HG03575 (cell line): ENCODE measurements at regions not wholly inside any gene's neighbourhood (a gene's known extent, or its start where the extent isn't known, plus 50 kb on each side); places are given as distances from the start of the nearest gene placed in this dataset.

Experiments
- ATAC-seq: cut with Tn5 transposase; IDR thresholded peaks from one replicate; pipeline ENCODE4 v1.9.1; 2021; ENCODE audit not compliant: unreplicated experiment, insufficient number of reproducible peaks, low FRiP score; ENCODE audit errors: extremely low read depth

DNA sequence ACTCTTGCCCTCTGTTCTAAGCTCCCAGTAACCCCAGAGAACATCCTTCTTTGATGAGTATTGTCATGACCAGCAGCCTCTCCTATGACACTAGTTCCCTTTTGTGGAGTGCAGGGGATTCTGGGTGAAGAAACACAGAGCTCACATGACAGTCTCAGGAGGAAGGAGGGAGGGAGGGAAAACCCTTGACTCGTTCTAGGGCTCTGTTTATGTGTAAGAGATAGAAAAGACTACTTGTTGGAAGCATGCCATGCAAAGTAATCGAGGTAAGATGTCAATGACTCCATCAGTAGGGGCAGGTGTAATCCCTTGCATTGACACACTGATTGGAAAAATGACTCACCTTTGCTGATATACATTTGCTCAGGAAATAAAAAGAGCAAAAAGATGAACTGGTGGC, 190.2 kb upstream of the ELL2 start:
- ATAC-seq: no peak

DNA sequence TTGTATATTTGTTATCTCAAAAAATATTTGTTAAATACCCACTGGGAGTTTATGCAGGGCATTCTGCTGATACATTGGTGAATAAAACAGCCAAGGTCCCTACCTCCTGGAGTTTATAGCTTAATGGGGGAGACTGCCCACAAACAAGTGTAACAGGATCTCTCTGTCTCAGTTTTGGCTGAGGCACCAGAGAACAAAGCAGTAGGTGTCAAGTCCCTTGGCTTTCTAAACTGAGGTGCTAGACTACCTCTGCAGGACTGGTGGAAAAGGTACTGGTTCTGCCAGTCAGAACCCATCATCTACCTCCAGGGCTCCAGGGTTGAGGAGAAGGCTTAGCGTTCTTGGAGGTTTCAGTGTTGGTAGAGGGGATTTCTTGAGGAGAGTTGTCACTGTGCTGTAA, 188.4 kb upstream of the ELL2 start:
- no peak for ATAC-seq

DNA sequence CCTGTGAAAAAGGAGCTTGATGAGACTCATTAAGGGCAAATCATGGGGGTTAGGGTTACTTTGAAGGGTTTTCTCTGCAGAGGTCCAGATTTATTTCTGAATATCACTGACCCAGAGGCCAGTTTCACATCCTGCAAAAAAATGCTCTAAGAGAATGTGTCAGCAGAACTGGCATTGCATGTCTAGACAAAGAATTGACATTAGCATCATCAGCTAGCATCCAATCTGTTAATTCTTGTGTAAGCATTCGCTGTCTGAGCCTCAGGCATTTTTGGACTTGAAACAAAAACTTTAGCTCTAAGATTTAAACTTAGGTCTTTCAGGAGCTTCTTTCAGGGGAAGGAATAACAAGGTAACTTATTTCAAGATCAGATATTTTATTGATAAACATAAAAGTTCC, 187.9 kb upstream of the ELL2 start:
- ATAC-seq: no peak

DNA sequence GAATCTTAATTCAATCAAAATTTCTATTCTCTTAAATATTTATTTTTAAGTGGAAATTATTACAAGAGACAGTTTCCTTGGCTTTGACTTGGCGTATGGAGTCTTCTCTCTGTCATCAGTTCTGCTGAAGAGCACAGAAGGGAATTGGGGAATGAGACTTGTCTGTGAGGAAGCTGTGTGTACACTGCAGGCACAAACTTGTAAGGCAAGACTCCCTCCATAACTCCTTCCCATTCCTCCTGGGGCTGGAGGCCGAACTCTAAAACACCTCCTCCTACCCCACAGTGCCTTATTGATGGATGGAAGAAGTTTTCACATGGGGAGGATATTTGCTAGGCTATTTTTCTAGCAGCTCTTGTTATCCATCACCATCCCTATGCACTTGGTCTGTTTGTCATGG, 187.4 kb upstream of the ELL2 start:
- ATAC-seq: no peak

DNA sequence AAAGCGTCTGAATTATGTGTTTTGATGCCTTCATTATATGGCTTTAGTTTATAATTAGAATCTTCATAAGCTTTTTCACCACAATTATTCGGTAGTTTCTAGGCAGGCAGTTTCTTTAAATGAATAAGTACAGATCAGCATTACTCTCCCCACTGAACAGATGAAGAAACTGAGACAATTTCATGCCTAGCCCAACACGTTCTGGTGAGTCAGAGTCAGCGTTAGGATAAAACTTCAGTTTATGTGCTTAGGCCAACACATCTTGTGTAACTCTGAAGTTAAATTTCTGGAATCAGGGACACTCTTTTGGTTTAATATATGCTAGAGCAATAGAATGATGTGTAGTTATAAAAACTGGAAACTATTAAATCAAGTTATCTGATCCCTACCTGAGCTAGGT, 186.7 kb upstream of the ELL2 start:
- no peak for ATAC-seq

DNA sequence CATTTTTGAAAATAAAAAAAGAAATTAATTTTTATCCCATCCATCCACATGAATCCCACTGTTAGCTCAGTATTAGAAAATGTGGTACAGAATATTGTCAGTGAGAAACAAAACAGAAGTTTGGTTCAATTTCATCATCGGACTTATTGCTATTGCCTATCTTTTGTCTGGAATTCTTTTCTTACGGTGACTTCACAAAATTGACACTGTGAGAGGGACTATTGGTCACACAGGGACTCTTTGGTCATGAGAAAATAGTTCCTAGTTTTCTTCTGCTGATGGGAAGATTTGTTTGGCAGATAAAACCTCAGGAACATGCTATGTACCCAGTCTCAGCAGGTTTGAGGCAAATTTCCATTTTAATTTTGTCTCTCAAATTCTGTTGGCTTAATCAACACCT, 186.2 kb upstream of the ELL2 start:
- ATAC-seq: no peak

DNA sequence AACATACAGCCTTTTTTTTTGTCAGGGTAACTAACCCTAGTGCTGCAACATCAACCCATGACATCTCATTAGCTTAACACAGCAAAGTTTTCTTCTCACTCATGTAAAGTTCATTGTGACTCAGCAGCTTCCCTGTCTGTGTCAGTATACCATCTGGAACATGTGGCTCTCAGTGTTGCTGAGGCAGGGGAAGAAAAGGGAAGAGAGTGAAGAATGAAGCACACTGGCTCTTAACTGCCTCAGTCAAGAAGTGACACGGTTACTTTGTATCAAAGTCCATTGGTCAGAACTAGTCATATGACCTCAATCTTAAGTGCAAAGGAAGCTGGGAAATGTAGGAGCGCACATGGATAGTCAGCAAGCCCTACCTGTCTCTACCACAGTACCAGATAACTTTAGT, 185.0 kb upstream of the ELL2 start:
- peak; percentile 76 for ATAC-seq

DNA sequence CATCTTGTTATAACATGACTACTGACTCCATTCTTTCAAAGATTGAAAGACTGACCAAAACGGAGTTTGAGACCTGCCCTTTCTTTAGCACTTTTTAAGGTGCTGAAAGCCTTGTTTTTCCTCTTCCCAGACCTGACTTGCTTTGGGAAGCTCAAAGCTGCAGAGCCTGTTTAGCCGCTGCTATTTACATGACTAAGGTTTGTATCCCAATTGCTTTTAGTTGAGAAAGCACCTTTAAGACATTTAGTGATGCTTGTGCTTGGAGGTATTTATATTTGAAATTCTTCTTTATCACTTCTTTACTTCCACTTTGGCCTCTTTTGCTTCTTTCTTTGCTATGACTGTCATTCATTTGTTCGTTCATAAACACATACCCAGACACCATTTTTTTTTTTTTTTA, 182.6 kb upstream of the ELL2 start:
- ATAC-seq: no peak

DNA sequence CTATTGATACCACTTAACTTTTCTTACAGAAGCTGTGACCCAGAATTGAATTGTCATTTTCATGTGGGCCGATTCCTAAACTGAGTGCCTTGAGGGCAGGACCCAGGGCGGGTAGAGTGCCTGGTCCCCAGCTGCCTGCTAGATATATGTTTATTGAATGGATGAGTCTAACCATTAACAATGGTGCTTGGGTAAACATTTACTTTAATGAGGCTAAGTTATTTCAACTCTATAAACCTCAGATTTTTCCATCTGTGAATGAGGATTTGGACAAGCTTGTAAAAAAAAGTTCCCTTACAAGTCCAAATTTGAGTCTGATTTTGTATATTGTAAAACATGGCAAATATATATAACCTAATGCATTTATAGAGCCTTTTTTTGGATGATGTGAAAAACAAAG, 181.8 kb upstream of the ELL2 start:
- no peak for ATAC-seq

DNA sequence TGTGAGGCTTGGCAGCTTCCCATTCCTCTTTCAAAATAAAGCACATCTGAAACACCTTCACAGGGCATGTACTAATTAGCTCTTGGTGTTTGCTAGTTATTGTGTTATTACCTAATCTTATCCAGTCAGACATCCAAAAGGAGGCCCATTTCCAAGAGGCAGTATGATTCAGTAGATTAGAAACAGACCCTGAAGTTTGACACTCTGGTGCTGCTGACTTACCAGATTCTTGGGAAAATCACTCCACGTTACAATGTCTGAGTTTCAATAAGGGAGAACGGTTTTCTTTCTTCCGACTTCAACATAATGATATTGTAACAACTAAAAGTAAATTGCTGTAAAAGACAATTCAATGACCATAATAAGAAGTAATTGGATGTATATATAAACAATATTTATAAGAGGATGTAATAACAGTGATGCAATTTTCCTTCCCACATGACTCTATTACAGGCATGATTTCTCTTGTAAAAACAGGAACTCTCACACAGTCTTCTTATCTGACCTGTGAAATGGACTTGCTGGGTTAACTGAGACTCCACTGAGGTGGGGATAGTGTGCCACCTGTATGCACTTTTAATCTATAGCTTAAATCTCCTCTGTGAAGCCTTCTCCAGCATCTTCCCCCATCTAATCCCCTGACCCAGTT, 181.3 kb upstream of the ELL2 start:
- no peak for ATAC-seq

DNA sequence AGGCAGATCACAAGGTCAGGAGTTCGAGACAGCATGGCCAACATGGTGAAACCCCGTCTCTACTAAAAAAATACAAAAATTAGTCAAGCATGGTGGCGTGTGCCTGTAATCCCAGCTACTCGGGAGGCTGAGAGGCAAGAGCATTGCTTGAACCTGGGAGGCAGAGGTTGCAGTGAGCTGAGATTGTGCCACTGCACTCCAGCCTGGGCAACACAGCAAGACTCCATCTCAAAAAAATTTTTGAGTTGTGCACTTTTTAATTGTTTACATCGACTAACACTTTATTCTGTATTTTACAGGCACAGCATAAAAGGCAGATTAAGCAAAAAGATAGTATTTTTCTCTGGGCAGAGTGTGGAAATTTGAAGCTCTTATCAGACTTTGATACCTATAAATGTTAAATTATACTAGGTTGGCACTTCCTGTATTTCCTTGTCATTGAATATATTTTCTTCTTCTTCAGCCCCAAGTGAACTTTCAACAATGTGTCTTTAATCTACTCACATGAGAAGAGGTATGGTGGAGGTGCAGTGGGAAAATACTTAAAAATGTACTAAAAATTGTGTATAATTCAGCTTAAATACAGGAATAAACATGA, 180.6 kb upstream of the ELL2 start:
- no peak for ATAC-seq

DNA sequence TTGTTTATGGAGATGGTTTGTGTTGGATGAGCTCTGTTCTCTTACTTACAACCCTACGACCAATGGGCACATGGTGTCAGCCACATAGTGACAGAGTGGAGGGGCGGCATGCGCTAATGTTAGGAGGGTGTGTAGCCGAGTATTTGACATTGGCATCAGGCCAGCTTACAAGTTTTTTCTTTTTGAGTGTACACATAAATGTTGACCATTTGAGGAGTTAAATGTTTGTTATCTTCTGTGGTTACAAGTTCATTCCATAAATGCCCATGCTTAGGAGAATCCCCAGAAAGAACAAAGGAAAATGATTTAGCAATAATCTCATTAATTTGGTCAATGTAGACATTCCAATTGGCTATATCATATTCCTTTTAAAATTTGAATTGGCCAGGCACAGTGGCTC, 180.1 kb upstream of the ELL2 start:
- ATAC-seq: no peak

DNA sequence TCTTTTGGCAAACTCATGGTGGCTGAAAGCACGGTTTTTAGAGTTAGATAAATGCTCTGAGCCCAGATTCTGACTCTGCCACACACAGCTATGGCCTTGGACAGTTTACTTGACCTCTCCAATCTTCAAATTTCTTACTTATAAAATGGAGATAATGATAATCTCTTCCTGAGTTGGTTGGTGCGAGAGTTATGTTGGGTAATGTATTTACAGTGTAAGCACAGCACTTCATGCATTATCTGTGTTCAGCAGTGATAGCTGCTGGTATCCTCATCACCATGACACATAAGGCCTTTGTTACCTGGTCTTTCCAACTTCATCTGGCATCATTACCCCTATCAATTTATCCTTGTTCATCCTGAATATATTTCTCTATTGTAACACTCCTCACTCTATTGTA, 178.8 kb upstream of the ELL2 start:
- ATAC-seq: no peak

DNA sequence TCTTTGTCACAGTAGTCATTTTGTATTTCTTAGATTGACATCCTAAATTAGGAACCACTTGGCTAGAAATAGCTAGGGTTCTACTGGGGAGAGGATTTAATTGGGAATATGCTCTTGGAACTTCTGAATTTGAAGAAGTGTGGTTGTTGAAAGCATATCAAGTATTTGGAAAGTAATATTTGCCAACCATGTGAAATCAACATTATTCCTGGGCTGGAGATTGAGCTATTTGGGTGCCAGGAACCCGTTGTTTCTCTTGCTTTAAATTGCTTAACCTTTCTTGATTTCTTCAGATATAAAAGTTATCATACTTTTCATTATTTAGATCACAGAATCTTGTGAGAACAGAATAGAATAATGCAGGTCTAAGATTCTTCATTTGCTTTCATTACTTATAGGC, 178.4 kb upstream of the ELL2 start:
- no peak for ATAC-seq

DNA sequence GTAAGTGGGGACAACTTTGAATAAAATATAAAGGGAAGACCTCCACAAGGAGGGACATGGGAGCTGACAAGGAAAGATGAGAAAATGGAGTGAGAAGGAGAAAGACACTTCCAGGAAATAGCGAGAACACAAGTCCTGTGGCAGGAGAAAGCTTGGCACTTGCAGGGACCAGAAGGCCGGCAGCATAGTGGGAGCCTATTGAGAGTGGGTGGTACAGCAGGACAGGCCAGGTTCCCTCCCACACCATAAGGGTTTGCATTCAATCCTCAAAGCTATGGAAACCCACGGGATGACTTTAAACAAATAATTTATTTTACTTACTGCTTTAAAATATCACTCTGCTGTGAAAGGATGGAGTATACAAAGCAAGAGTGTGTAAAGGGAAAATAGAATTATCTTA, 173.2 kb upstream of the ELL2 start:
- no peak for ATAC-seq

DNA sequence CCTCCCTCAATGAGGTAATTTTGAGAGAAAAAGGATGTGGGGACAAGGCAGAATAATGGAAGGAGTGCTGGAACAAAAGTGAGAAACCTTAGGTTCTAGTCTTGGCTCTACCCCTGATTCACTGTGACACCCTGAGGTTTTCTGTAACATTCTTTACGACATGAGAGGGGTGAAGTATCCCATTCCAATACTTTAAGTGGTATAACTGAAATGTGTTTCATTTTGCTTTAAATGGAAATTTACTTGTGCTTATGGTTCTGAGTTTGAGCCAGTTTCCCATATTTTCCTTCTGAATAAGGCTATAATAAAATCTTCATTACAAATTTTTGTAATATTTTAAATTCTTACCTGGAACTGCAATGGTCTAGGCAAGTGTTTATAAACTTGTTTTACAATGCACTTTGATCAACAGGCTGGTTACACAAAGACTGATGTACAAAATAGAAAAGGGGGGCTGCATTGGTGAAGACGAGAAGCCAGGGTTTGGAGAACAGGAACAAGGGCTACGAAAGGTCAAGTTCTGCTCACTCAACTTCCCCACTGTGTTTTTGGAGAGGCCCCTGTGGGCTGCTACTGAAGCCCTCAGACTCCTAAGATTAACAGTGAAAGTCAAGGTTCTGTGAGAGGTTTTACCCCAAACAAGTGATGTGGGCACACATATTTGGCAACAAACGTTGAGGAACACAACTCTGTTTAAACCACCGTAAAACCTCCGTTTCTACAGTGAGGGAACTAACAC, 171.9 kb upstream of the ELL2 start:
- no peak for ATAC-seq

DNA sequence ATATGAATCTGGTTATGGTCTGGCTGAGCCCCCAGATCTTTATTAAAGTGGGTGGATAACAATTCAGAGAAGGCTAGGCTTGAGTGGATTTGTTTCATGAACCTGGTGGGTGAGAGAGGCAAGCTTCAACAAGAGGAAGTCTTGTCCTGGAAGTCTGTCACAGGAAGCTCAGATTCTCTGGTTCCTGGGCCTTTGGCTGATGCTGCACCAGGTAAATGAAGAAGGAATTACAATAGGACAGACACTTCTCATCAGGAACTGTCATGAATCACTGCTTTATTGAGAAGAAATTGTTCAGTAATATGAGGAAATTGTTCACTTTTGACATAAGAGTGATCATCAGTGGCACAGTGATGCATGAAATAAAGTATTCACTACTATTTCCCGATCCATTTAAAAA, 167.6 kb upstream of the ELL2 start:
- no peak for ATAC-seq

DNA sequence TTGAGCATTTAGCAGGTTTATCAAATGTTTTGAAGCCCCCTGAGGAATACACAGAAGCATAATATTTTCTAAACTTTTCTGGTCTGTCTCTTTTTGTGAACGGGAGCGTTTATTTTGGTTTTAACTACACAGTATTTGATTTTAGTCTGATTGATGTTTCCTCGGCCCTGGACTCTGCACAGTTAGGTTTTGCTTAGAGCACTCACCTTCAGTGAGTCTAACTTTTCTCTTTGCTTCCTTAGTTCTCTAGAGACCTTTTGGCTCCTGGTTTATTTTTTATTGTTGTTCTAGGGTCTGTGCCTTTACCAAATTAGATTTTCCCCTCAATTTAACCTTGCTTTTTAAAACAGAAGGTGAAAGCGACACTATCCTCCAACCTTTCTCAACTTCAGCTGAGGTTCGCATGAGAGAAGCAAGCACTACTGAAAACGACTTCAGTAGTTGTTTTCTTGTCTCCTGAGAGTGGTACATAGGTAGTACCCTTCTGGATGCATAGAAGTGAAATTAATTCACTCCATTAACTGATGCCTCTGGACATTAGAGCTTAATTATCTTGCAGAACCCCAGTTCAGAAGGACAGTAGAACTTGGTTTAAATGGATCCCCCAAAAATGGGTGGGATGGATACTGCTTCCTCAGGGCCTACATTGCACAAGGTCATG, 166.7 kb upstream of the ELL2 start:
- no peak for ATAC-seq

DNA sequence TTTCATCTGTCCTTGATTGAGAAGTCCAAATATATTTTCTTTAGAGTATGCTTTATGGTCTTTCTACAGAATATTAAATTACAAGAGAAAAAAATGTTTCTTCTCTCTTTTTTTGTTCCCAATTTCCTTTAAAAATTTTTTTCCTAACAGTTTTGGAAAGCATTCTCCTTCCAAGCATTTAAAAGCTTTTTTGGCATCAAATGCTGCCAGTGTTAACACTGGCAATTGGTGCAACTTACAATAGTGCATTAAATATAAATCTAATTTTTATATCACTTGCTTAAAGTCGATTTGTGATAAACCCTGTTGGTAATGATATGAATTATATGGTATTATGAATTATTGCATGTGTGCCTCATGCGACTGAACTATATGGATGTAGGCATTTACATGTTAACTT, 165.9 kb upstream of the ELL2 start:
- ATAC-seq: no peak

DNA sequence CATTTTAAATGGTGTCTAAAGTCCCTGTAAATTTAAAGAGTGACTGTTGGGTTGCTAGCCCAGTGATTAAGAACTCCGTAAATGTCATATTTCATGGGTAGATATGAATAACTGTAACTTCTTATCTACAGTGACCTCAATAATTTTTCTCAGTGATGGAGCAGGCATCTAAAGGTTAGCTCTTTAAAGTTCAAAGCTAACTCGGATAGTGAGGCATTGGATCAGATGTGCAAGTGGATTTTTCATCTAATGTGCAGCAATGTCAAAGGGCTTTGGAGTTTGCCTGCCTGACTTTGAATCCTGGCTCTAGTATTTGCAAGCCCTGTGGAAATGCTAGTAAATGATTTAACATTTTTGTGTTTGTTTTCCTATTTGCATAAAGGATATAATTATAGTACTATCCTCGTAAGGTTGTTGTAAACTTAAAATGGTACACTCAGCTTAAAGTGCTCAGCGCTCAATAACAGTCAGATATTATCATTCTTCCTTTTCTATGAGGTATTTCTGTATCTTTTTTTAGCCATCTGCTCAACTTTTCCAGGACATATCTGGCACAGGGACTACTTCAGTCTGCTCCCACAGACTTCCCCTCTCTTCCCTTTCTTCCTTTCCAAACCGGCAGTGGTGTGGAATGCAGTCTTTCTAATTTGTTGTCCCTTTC, 163.7 kb upstream of the ELL2 start:
- no peak for ATAC-seq
